ENCODE measurements at regions not wholly inside any gene's neighbourhood (a gene's known extent, or its start where the extent isn't known, plus 50 kb on each side); places are given as distances from the start of the nearest gene placed in this dataset.

GRCh38 chr12:112591488-112591887 is 172.7 kb downstream of the PTPN11 start:
- DNase-seq, result no peak
- Histone ChIP-seq H3K27ac (no peak overlapping the region), H3K4me3 (no peak overlapping the region), H3K36me3 (replicated peaks in 1 of 2) (no peaks in the 10 kb centered on the region), H3K4me1 (replicated peaks in 1 of 2) (no peaks in the 10 kb centered on the region), H3K27me3 (no peaks in the 10 kb centered on the region), H3K9me3 (replicated peaks in 1 of 3) (no peaks in the 10 kb centered on the region)
- intact Hi-C loops (cut with DNase I), result no loop called here
- TF ChIP-seq, protein P1, sequence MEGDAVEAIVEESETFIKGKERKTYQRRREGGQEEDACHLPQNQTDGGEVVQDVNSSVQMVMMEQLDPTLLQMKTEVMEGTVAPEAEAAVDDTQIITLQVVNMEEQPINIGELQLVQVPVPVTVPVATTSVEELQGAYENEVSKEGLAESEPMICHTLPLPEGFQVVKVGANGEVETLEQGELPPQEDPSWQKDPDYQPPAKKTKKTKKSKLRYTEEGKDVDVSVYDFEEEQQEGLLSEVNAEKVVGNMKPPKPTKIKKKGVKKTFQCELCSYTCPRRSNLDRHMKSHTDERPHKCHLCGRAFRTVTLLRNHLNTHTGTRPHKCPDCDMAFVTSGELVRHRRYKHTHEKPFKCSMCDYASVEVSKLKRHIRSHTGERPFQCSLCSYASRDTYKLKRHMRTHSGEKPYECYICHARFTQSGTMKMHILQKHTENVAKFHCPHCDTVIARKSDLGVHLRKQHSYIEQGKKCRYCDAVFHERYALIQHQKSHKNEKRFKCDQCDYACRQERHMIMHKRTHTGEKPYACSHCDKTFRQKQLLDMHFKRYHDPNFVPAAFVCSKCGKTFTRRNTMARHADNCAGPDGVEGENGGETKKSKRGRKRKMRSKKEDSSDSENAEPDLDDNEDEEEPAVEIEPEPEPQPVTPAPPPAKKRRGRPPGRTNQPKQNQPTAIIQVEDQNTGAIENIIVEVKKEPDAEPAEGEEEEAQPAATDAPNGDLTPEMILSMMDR (IDR thresholded peaks at IDR 0.05), result no peak
- TF ChIP-seq POLR2A (IDR thresholded peaks at IDR 0.05), result no peak
- 41 to 57% (median 53%) methylated on average over 5 of the region's 5 CpGs for WGBS, 4 donors

- Histone ChIP-seq H3K4me3 (no peak overlapping the region), H3K36me3 (replicated peaks in 1 of 2) (no peaks in the 10 kb centered on the region), H3K4me1 (replicated peaks in 1 of 2) (no peaks in the 10 kb centered on the region), H3K27ac (no peak overlapping the region), H3K9me3 (replicated peaks in 1 of 3) (no peaks in the 10 kb centered on the region), H3K27me3 (peaks cover 2% of the 10 kb centered on the region)
- WGBS, 4 donors, result 40 to 64% (median 57%) methylated on average over 2 of the region's 2 CpGs
- TF ChIP-seq, protein P1 (IDR thresholded peaks at IDR 0.05), result no peak
- TF ChIP-seq POLR2A (IDR thresholded peaks at IDR 0.05), result no peak
- intact Hi-C loops (cut with DNase I), result no loop called here
- DNase-seq, result no peak
These were observed 176.7 kb downstream of the PTPN11 start for GRCh38 chr12:112595410-112595809.

DNA sequence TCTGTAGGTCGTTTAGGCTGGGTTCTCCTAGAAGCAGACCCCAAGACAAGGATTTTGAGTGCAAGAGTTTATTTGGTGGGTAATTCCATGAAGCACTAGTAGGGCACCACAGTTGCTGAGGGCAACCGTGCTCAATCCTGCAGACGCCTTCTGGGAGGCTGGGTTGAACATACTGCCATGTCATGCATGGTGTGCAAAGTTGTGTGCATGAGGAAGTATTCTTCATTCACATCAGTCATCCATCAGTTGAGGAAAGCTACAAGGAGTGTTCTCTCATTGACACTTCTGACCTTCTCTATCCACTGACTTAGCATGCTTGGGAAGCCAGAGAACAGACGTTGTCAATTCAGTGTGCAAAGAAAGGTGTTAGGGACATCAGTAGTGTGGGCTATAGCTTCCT is 179.2 kb downstream of the PTPN11 start:
- no peak for DNase-seq
- peaks cover 5% of the 10 kb centered on the region for H3K27me3 ChIP-seq
- intact Hi-C loops (cut with DNase I), result no loop called here
- no peaks in the 10 kb centered on the region for H3K36me3 ChIP-seq (replicated peaks in 1 of 2)
- no peaks in the 10 kb centered on the region for H3K4me1 ChIP-seq (replicated peaks in 1 of 2)
- WGBS, 4 donors, result 56 to 63% (median 60%) methylated on average over 2 to 4 of the region's 4 CpGs
- H3K9me3 ChIP-seq (replicated peaks in 1 of 3), result no peaks in the 10 kb centered on the region
- H3K27ac ChIP-seq, result no peak overlapping the region
- TF ChIP-seq, protein P1 (IDR thresholded peaks at IDR 0.05), result no peak
- no peak for TF ChIP-seq POLR2A (IDR thresholded peaks at IDR 0.05)
- H3K4me3 ChIP-seq, result no peak overlapping the region

- 56 to 65% (median 59%) methylated on average over 1 of the region's 1 CpG for WGBS, 4 donors
- intact Hi-C loops (cut with DNase I), result no loop called here
These were observed 179.9 kb downstream of the PTPN11 start for GRCh38 chr12:112598626-112599025.

More at GRCh38 chr12:112598626-112599025, 179.9 kb downstream of the PTPN11 start:
- H3K36me3 ChIP-seq (replicated peaks in 1 of 2), result no peaks in the 10 kb centered on the region
- H3K27ac ChIP-seq, result no peak overlapping the region
- TF ChIP-seq, protein P1 (IDR thresholded peaks at IDR 0.05), result no peak
- TF ChIP-seq POLR2A (IDR thresholded peaks at IDR 0.05), result no peak
- no peak overlapping the region for H3K4me3 ChIP-seq
- no peaks in the 10 kb centered on the region for H3K9me3 ChIP-seq (replicated peaks in 1 of 3)
- H3K27me3 ChIP-seq, result peaks cover 5% of the 10 kb centered on the region
- H3K4me1 ChIP-seq (replicated peaks in 1 of 2), result no peaks in the 10 kb centered on the region
- DNase-seq, result no peak

Measured in adrenal gland (tissue), 9 donors.